HG03378 (cell line): ENCODE measurements at regions not wholly inside any gene's neighbourhood (a gene's known extent, or its start where the extent isn't known, plus 50 kb on each side); places are given as distances from the start of the nearest gene placed in this dataset.

ENCODE experiments used
- ATAC-seq: cut with Tn5 transposase; IDR thresholded peaks from one replicate; pipeline ENCODE4 v1.9.1; 2021; ENCODE audit warnings: mild to moderate bottlenecking, moderate library complexity; ENCODE audit not compliant: unreplicated experiment

GRCh38 chr1:221099747-221100595 lies 220.7 kb downstream of the HLX start:
- no peak for ATAC-seq

DNA sequence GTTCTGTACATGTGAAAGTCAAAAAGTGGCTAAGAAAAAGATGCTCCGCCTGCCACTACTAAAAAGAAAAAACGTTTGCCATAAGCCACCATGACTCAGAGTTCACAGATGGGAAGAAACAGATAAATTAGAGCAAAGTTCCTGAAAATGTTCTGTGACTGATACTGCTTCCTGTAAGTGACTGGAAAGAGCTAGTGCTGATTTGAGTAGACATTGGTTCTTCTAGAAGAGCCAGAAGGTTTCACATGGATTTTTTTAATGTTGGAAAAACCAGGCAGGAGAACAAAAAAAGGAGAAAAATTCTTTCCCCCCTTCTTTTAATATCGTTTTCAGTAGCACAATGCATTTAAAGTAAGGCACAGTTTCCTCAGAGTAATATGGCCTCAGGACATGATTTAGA lies 221.4 kb downstream of the HLX start:
- no peak for ATAC-seq

- ATAC-seq = no peak
Observed at GRCh38 chr1:221101807-221102605, 222.8 kb downstream of the HLX start.

DNA sequence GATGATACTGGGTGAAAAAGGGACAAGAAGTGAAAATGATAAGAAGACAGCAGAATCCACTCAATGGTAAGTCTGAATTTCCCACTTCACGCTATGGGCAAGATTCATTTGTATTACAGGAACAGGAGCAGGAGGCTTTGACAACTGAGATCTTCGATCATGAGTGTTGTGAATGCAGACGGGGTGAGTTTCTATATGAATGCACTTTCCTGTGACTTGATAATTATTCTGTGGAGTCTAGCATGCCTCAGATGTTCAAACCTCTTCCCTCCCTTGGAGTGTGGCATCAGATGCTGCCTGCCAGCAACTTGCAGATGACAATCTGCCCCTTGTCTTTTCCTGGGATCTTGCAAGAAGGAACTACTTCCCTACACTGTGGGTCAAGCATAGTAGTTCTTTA lies 225.4 kb downstream of the HLX start:
- ATAC-seq = no peak

DNA sequence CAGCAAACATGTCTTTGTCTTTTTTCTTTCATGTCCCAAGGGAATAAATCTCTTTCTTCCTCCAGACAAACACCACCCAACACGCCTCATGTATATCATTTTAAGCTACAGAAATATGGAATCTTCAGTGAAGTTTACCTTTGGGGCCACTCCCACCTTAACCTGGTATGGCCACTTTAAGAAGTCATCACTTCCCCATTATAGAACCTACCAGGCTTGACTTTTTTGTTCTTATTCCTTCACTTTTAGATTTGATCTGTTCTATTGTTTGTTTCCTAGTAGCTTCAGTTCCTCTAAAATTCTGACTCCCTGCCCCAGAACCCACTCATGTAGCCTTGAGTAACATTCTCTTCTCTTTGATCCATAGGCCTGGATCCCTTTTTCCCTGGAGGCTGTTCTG lies 226.3 kb downstream of the HLX start:
- ATAC-seq = no peak

DNA sequence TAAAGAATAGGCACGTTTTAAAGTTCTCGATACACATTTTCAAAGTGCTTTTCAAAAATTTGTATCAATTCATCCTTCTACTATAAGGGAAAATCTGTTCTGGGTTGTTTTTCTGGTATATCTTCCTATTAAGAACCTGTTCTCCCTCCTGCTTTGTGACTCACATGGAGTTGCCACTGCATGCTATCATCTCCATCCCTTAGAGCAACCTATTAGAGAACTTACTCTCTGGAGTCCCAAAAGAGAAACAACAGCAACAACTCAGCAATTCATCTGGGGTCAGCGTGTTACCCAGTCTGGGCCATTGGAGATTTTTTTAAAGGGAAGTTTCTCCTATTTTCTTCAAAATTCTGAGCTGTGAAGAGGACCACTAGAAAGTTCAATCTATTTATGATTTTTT lies 227.4 kb downstream of the HLX start:
- no peak for ATAC-seq

GRCh38 chr1:221109930-221110329 lies 230.7 kb downstream of the HLX start:
- ATAC-seq = no peak

DNA sequence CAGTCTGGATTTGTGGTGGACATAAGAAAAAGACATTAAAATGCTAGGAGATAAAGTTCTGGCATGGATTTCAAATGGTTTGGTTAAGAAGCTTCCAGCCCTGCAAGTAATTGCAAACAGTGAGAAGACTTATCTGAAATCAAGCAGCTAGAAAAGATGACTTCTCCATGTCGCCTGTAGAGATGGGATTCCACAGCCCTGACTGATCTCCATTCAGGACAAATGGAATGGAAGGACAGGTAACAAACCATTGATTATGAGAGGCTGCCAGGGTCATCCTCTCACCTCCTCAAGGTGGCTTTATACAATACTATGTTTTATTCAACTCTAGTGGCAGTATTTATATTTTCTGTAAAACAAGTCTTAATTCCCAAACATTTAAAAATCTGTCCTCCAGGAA lies 237.9 kb downstream of the HLX start:
- no peak for ATAC-seq

DNA sequence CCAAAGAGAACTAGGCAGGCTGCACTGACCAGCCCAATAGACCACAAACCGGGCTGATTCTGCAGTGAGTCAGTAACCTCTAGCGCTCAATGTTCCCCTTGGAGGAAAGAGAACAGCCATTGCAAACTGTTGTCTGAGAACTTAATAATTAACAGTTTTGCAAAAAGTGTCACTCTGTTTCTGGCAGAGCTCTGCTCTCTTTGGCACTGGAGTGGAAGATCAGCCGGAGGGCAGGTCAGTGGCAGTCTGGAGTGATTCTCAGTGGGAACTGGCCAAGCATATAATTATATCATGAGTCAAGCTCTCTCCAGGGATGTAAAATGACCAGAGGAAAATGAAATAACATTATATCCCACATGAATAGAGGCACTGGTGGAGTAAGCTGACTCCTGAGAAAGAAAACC lies 238.3 kb downstream of the HLX start:
- no peak for ATAC-seq

DNA sequence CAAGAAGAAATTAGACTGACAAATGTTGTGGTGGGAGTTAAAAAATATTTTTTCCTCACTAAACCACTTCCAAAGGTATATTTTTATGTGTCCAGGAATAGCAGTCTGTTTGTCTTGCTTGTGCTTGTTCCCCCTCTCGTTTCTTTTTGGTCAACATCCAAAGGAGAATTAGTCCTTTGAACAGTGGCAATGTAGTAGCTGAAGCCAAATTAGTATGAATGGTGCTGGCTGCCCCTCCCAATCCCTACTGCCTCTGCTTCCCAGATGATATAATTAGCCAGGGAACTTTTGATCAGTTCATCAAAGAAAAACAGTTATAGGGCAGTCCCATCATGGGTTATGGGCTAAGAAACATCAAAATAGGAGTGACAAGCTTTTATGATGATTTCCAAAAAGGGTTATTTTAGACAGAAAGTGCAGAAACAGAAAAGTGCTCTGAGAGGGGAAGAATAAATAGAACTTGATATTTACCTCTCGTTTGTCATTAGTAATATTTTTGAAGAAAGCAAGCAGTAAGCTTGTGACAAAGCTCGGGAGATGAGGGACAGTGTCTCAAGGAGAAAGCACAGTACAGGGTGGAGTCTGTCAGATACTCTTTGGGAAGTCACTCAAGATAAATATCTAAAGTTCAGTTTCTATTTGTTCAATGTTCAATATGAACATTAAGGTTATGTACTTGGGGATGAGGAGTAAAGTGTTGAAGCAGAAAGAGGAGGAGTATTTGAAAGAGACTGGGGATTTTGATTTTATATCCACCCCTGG lies 239.1 kb downstream of the HLX start:
- no peak for ATAC-seq

GRCh38 chr1:221118938-221119320 lies 239.7 kb downstream of the HLX start:
- ATAC-seq = no peak

GRCh38 chr1:221122501-221122900 lies 243.3 kb downstream of the HLX start:
- no peak for ATAC-seq

DNA sequence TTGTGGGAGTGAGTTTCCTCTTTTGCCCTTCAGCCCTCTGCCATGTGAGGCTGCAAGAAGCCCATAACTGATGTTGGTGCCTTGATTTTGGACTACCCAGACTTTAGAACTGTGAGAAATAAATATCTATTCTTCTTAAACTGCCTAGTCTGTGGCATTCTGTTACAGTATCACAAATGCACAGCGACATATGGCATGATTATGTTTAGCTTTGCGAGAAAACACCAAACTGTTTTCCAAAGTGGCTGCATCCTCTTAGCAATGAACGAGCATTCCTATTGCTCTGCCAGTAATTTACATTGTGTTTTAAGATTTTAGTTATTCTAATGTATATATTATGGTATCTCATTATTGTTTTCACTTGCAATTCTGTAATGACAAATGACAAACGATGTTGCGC lies 246.7 kb downstream of the HLX start:
- ATAC-seq = no peak

- ATAC-seq = no peak
Observed at GRCh38 chr1:221137666-221138065, 258.4 kb downstream of the HLX start.

- ATAC-seq = no peak
Observed at GRCh38 chr1:221138516-221138915, 259.3 kb downstream of the HLX start.

DNA sequence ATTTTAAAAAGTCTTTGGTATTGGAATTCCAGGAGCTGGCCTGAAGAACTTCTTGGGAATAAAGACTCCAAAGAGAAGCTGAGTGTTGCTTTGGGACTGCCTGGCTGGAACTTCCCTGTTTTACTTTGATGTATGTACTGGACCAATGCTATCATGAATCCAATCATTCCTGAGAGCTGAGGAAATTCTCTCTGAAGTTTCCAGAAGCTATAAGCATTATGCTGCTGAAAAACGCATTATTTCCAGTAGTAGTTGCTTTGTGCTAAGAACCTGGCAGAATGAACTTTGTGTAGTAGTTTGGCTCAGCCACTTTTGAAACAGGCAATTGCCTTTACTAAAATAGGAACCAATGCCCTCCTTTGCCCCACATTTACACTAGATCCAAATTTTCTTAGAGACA lies 260.7 kb downstream of the HLX start:
- ATAC-seq = no peak

GRCh38 chr1:221141096-221141495 lies 261.9 kb downstream of the HLX start:
- no peak for ATAC-seq

GRCh38 chr1:221141606-221142285 lies 262.5 kb downstream of the HLX start:
- no peak for ATAC-seq

- no peak for ATAC-seq
Observed at GRCh38 chr1:221148660-221149059, 269.4 kb downstream of the HLX start.

DNA sequence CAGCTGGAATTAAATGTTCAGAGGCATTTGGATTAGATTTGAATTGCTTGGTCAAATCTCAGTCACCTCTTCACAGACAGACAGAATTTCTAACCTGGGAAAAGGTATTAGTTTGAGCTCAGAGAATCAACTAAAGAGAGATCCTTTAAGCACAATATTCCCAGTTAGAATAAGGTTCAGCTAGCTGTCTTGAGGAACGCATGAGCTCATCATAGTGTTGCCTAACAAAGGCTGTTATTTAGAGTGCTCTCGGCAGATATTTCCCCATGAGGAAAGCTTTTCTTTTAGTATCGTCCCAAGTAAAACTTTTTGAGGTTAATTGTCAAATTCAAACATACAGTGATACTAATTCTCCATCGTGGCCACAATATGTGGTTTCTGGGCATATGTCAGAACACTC lies 269.9 kb downstream of the HLX start:
- no peak for ATAC-seq

GRCh38 chr1:221149555-221150075 lies 270.4 kb downstream of the HLX start:
- ATAC-seq = no peak
